A549 (cell line): ENCODE measurements at regions not wholly inside any gene's neighbourhood (a gene's known extent, or its start where the extent isn't known, plus 50 kb on each side); places are given as distances from the start of the nearest gene placed in this dataset.

ENCODE experiments used
- ATAC-seq, 2 experiments: fragments of 200-7000 bp in 1 of 2; fragments of >200 bp in 1 of 2; cut with Nextera tagmentation in 1 of 2; cut with Tn5 transposase in 1 of 2; 3 replicates each; pipeline versions ENCODE4 v1.8.0 to v1.9.1; 2018 to 2020; ENCODE audit warnings: mild to moderate bottlenecking in 1 of 2, moderate library complexity in 1 of 2
- CTCF ChIA-PET: fragments of 300-600 bp; sonication (Branson Sonifier 250); formaldehyde crosslinking; extraction: SDS; loops from one replicate; lab custom pipeline; 2021; ENCODE audit warnings: antibody characterized with exemption, inconsistent platforms; lab: Yijun Ruan, JAX
- POLR2A ChIA-PET: fragments of 350-600 bp; formaldehyde crosslinking; extraction: SDS; loops from one replicate; lab custom pipeline; 2021; ENCODE audit warnings: antibody characterized with exemption, inconsistent platforms; lab: Yijun Ruan, JAX
- DNase-seq, 2 experiments: peaks; one replicate each; pipeline versions ENCODE4 v3.0.0 to v3.0.0-alpha.2; 2011 to 2016; ENCODE audit warnings: low read depth in 1 of 2, low spot score in 1 of 2
- FAIRE-seq: peaks from 2 replicates; lab custom pipeline; 2011; peaks lifted over from hg19 to GRCh38; lab: Jason Lieb, UNC
- H3K27ac ChIP-seq, 2 experiments: fragments of >200 bp; sonication (Bioruptor Twin); formaldehyde crosslinking; 3 replicates each; pipeline ENCODE4 v1.5.1; 2016 to 2017
- H3K4me1 ChIP-seq: fragments of >200 bp; sonication (Bioruptor Twin); formaldehyde crosslinking; 3 replicates; pipeline ENCODE4 v1.6.1; 2016
- H3K4me2 ChIP-seq: fragments of >200 bp; sonication (Bioruptor Twin); formaldehyde crosslinking; 3 replicates; pipeline ENCODE4 v1.6.1; 2016
- H3K4me3 ChIP-seq: fragments of >200 bp; sonication (Bioruptor Twin); formaldehyde crosslinking; 3 replicates; pipeline ENCODE4 v1.5.1; 2016
- H3K9me3 ChIP-seq: fragments of >200 bp; sonication (Bioruptor Twin); formaldehyde crosslinking; 3 replicates; pipeline ENCODE4 v1.6.1; 2016
- CBX2 ChIP-seq: fragments of 200-600 bp; sonication (generic); IDR thresholded peaks from 2 replicates; pipeline ENCODE4 v1.6.1; 2016; ENCODE audit warnings: low read depth, mild to moderate bottlenecking, borderline replicate concordance
- CHD2 ChIP-seq: fragments of 150-350 bp; IDR thresholded peaks from 2 replicates; pipeline ENCODE4 v1.6.1; 2014; ENCODE audit warnings: low read length; ENCODE audit not compliant: partially characterized antibody
- CTCF ChIP-seq: fragments of >200 bp; sonication (Bioruptor Twin); formaldehyde crosslinking; IDR thresholded peaks from 3 replicates; pipeline ENCODE4 v1.5.1; 2016
- ELK1 ChIP-seq: fragments of 150-350 bp; IDR thresholded peaks from 2 replicates; pipeline ENCODE4 v1.6.1; 2014; ENCODE audit warnings: low read depth, mild to moderate bottlenecking, low read length
- EP300 ChIP-seq, 2 experiments: fragments of >200 bp; sonication (Bioruptor Twin); formaldehyde crosslinking; IDR thresholded peaks; 2 replicates in 1 of 2; 3 replicates in 1 of 2; pipeline ENCODE4 v1.6.1; 2016 to 2017
- FOSB ChIP-seq: fragments of 250-450 bp; sonication (Bioruptor Pico); IDR thresholded peaks from 2 replicates; pipeline ENCODE4 v1.5.0; 2020; ENCODE audit warnings: mild to moderate bottlenecking, moderate library complexity
- FOXS1 ChIP-seq: fragments of 250-450 bp; sonication (Bioruptor Pico); IDR thresholded peaks from 2 replicates; pipeline ENCODE4 v1.5.0; 2020; ENCODE audit warnings: mild to moderate bottlenecking, moderate library complexity
- HDAC2 ChIP-seq: fragments of 200-600 bp; sonication (generic); IDR thresholded peaks from 2 replicates; pipeline ENCODE4 v1.6.1; 2016
- HOXA7 ChIP-seq: fragments of 250-450 bp; sonication (Bioruptor Pico); IDR thresholded peaks from 2 replicates; pipeline ENCODE4 v1.5.0; 2020; ENCODE audit warnings: mild to moderate bottlenecking, moderate library complexity
- JUN ChIP-seq, 2 experiments: fragments of >200 bp; sonication (Bioruptor Twin); formaldehyde crosslinking; IDR thresholded peaks; 2 replicates in 1 of 2; 3 replicates in 1 of 2; pipeline ENCODE4 v1.6.1; 2016 to 2017
- JUNB ChIP-seq: fragments of >200 bp; sonication (Bioruptor Twin); formaldehyde crosslinking; IDR thresholded peaks from 2 replicates; pipeline ENCODE4 v1.6.1; 2016
- KDM1A ChIP-seq: fragments of 200-600 bp; sonication (generic); IDR thresholded peaks from 2 replicates; pipeline ENCODE4 v1.6.1; 2016; ENCODE audit warnings: low read depth, mild to moderate bottlenecking
- MAFK ChIP-seq: fragments of 450-650 bp; IDR thresholded peaks from 2 replicates; pipeline ENCODE4 v1.6.1; 2014; ENCODE audit not compliant: partially characterized antibody
- MAX ChIP-seq: IDR thresholded peaks from 2 replicates; pipeline ENCODE4 v1.6.1; 2012
- NPAS2 ChIP-seq: fragments of 250-450 bp; sonication (Bioruptor Pico); IDR thresholded peaks from 2 replicates; pipeline ENCODE4 v1.8.0; 2022; ENCODE audit warnings: mild to moderate bottlenecking, moderate library complexity, borderline replicate concordance
- PHF8 ChIP-seq: fragments of 200-600 bp; sonication (generic); IDR thresholded peaks from 2 replicates; pipeline ENCODE4 v1.6.1; 2016; ENCODE audit warnings: low read depth, mild to moderate bottlenecking, antibody characterized with exemption, moderate library complexity, borderline replicate concordance
- POLR2A ChIP-seq: IDR thresholded peaks from 2 replicates; pipeline ENCODE4 v1.6.1; 2012; ENCODE audit warnings: mild to moderate bottlenecking, low read length
- REST ChIP-seq: fragments of 200-600 bp; sonication (generic); IDR thresholded peaks from 2 replicates; pipeline ENCODE4 v1.6.1; 2016; ENCODE audit warnings: antibody characterized with exemption, mild to moderate bottlenecking, moderate library complexity
- SMC3 ChIP-seq: fragments of >200 bp; sonication (Bioruptor Twin); formaldehyde crosslinking; IDR thresholded peaks from 3 replicates; pipeline ENCODE4 v1.6.1; 2018; ENCODE audit warnings: inconsistent platforms
- SREBF2 ChIP-seq: fragments of 450-650 bp; IDR thresholded peaks from 2 replicates; pipeline ENCODE4 v1.6.1; 2014; ENCODE audit warnings: mild to moderate bottlenecking, moderate library complexity
- TP53 ChIP-seq: fragments of 250-450 bp; sonication (Bioruptor Pico); IDR thresholded peaks from 2 replicates; pipeline ENCODE4 v1.5.0; 2021; ENCODE audit warnings: mild to moderate bottlenecking, moderate library complexity
- USF2 ChIP-seq: fragments of 450-650 bp; IDR thresholded peaks from 2 replicates; pipeline ENCODE4 v1.6.1; 2014; ENCODE audit warnings: antibody characterized with exemption
- ZFP36 ChIP-seq: fragments of 450-650 bp; IDR thresholded peaks from 2 replicates; pipeline ENCODE4 v1.6.1; 2014; ENCODE audit warnings: borderline replicate concordance; ENCODE audit not compliant: partially characterized antibody
- WGBS: methylation state at CpG from one replicate; pipeline ENCODE4 v1.1.6; 2017; ENCODE audit errors: missing lambda C conversion rate; 5-methylcytosine and 5-hydroxymethylcytosine counted together

GRCh38 chr4:14066979-14067378, 439.5 kb upstream of the BOD1L1 start (continued):
- no peak for TF ChIP-seq REST
- no peak for TF ChIP-seq ELK1

- WGBS, result 62% methylated on average over 4 of the region's 4 CpGs
- TF ChIP-seq SREBF2 (no peak), MAX (no peak), POLR2A (no peak), EP300 (IDR thresholded peaks at IDR 0.05) (no peak), FOXS1 (CRISPR knock-in tag) (no peak), HDAC2 (no peak), JUN (IDR thresholded peaks at IDR 0.05) (no peak), CBX2 (no peak), ZFP36 (no peak), JUNB (no peak), PHF8 (no peak)
- no peak overlapping the region for H3K27ac ChIP-seq
- H3K9me3 ChIP-seq, result peaks cover 22% of the 10 kb centered on the region
- ChIA-PET POLR2A (no interaction called here), CTCF (no interaction called here)
- H3K4me1 ChIP-seq, result no peaks in the 10 kb centered on the region
- ATAC-seq (no peak), FAIRE-seq (no peak), DNase-seq (no peak)
- H3K4me2 ChIP-seq, result no peak overlapping the region
- H3K4me3 ChIP-seq, result no peak overlapping the region
Measured at GRCh38 chr4:14069886-14070285, 442.4 kb upstream of the BOD1L1 start.

GRCh38 chr4:14070289-14070880, 442.9 kb upstream of the BOD1L1 start:
- whole genome bisulfite sequencing, result 68% methylated on average over 5 of the region's 5 CpGs
- H3K4me2 ChIP-seq, result no peak overlapping the region
- no peak for DNase-seq
- H3K9me3 ChIP-seq, result peaks cover 22% of the 10 kb centered on the region
- no peaks in the 10 kb centered on the region for H3K4me1 ChIP-seq
- ATAC-seq, result no peak
- no peak overlapping the region for H3K4me3 ChIP-seq
- FAIRE-seq, result no peak
- TF ChIP-seq USF2 (no peak), CHD2 (no peak), NPAS2 (CRISPR knock-in tag) (no peak), MAFK (no peak), TP53 (no peak), FOSB (CRISPR knock-in tag) (no peak), KDM1A (no peak), FOXS1 (CRISPR knock-in tag) (no peak), REST (no peak), ELK1 (no peak), HOXA7 (no peak), SMC3 (no peak), CTCF (no peak), POLR2A (no peak)
- ChIA-PET POLR2A (no interaction called here), CTCF (no interaction called here)
- no peak overlapping the region for H3K27ac ChIP-seq
